GM18502 (cell line): ENCODE measurements at regions not wholly inside any gene's neighbourhood (a gene's known extent, or its start where the extent isn't known, plus 50 kb on each side); places are given as distances from the start of the nearest gene placed in this dataset.
A peak's percentile ranks its signal among the peaks of the same experiment; 100 is the strongest.

Experiments used
- ATAC-seq: cut with Tn5 transposase; IDR thresholded peaks from one replicate; pipeline ENCODE4 v1.9.1; 2021; ENCODE audit warnings: mild to moderate bottlenecking; ENCODE audit not compliant: unreplicated experiment, poor library complexity

DNA sequence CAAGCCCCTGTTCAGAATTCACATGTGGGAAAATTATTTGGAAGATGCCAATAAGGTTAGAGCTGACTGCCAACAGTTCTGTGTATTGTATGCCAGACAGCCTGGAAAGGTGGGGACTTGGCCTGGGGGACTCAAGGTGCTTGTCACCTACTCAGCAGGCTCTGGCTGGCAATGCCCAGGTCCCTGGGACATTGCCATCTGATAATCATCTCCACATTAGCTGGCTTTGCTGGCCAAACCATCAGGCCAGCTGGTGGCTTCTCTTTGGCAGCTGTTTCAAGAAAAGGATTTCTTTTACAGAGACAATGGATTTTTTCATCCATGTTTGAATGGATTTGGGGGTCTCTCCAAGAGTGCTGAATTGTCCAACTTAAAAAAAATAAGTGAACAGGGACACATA lies 165.2 kb downstream of the BRMS1L start:
- ATAC-seq: no peak

DNA sequence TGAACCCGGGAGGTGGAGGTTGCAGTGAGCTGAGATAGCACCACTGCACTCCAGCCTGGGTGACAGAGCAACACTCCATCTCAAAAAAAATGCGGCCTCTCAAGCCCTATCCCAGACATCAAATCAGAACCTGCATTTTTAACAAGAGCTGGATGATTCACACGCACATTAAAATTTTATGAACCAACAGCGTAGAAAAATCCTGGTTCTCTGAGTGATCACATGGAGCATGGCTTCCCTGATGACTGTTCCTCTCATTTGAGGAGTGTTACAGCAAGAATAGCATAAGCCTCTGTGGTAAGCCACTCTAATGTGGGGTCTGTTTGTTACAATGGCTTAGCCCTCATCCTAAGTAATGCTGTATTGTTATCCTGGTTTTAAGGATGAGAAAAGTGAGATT lies 163.6 kb downstream of the BRMS1L start:
- ATAC-seq: no peak

DNA sequence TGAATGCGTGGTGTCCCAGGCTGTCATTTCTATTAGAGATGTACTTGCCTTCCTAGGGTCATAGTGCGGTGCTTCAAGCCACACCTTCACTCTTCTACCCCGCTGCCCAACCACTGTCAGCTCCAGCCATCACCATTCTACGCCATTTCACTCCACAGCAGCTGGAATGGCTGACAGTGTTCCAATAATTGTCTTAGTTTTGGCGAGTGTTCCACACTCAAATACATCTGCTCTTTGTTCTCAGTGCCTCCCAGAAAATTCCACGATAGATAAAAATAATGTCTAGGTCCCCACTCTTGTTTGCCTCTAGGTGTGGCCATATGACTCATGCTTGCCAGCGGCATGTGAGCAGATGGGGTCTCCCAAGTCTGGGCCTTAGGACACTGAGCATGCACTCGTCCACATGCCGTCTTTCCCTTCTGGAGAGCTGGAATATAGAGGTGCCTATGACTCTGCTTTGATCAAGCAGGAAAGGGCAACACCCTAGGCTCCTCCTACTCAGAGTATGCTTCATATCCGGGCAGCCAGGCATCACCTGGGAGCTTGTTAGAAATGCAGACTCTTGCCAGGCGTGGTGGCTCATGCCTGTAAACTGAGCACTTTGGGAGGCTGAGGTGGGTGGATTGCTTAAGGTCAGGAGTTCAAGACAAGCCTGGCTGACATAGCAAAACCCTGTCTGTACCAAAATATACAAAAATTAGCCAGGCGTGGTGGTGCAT lies 163.0 kb downstream of the BRMS1L start:
- no peak for ATAC-seq

DNA sequence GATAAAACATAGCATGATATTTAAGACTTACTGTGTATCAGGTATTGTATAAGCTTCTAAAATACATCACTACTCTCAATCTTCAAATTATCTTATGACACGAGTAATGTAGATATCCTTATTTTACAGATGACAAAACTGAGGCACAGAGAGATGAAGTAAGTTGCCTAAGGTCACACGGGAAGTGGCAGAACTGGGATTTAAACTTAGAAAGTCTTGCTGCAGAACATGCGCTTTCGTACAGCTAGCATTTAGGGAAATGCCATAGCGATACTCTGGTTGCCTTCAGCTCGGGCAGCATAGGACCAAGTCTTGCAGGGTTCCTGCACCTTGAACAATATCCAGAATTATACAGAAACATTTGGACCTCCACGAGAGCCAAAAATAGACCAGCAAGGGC lies 162.4 kb downstream of the BRMS1L start:
- ATAC-seq: no peak

DNA sequence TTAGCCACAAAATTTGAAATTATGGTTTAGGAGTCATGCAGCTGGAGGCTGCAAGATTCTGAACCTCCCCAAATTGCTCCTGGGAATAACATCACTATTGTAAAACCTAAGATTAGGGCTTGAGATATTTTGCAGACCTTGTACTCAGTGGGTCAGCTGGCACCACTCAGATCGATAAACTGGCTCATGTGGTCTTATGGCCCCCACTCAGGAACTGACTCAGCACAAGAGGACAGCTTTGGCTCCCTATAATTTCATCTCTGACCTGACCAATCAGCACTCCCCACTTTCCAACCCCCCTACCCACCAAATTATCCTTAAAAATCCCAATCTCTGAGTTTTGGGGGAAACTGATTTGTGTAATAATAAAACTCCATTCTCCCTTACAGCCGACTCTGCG lies 161.6 kb downstream of the BRMS1L start:
- ATAC-seq: no peak

DNA sequence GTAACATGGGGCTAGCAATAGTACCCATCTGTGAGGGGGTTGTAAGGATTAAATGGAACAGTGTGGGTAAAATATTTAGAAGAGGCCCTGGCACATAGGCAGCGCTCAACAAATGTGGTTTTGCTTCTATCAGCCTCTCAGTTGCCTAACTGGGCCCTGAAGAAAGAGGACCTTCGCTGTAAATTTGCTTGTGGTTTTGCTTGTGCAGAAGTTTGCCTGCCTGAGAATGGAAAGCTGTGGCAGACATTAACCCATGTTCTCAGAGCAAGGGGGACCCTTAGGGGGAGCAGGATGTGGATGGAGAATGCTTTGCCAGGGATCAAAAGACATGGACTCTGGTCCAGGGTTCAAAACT lies 160.1 kb downstream of the BRMS1L start:
- ATAC-seq: peak; percentile 84

DNA sequence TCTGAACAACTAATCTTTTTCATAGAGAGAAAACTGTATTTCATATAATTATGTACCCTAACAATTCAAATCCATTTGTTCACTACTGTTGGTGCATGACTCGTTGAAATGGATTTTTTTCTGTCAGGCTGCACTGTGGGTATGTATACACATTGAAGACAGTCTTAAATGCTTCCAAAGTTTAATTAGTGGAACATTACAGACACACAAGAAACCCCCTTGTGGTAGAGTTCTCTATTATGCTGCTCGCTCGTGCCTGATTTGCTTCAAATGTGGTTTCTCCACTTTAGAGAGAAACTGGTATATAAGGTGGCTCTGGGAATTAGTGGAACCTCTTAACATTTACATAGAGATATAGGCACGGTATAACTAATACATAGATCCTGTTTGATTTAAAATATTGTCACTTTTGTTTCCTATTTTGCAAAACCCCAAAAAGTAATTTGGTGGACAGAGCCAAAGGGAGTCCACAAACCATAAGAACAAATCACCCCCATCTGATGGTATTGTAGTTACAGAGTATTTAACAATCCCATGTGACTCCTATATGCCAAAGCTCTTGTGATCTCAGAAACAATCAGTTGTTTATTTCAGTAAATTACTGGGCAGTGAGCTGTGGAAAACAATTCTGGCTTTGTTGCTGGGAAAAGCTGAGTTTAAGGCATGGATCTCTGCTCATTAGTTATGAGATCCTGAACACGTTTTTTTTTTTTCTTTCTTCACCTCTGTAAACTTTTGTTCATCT lies 159.5 kb downstream of the BRMS1L start:
- ATAC-seq: peak; percentile 54

DNA sequence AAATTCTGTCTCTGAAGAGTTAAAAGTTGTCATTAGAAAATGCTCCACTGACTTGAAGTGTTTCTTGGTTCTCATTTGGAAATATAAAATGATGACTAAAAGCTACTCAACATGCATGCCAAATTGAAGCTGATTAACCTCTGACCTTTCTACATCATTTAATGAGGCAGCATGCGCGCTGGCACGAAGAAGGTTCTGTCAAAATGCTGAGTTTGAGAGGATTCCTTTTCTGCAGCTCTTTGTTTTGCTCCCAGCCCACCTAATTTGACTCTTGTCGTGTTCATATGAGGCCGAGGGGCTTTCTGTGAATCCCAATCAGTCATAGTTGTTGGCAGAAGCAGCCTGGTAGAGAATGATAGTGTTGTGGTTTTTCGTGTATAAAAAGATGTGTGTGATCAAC lies 153.4 kb downstream of the BRMS1L start:
- ATAC-seq: no peak

DNA sequence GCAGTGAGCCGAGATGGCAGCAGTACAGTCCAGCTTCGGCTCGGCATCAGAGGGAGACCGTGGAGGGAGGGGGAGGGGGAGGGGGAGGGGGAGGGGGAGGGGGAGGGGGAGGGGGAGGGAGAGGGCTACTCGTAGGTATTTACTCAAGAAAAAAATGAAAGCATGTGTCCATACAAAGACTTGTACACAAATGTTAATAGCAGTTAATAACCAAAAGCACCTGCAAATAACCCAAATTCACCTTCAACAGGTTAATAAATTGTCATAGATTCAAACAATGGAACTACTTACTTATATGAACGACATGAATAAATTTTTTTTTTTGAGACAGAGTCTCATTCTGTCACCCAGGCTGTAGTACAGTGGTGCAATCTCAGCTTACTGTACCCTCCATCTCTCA lies 152.4 kb downstream of the BRMS1L start:
- no peak for ATAC-seq

DNA sequence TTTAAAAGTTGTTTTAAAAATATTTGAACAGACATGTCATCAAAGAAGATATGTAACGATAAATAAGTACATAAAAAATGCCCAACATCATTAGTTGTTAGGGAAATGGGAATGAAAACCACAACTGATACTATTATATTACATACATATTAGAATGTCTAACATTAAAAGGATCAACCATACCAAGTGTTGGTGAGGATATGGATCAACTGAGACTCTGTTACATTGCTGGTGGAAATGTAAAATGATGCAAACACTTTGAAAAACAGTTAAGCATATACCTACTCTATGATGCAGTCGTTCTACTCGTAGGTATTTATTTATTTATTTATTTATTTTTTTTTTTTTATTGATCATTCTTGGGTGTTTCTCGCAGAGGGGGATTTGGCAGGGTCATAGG lies 149.7 kb downstream of the BRMS1L start:
- ATAC-seq: no peak

DNA sequence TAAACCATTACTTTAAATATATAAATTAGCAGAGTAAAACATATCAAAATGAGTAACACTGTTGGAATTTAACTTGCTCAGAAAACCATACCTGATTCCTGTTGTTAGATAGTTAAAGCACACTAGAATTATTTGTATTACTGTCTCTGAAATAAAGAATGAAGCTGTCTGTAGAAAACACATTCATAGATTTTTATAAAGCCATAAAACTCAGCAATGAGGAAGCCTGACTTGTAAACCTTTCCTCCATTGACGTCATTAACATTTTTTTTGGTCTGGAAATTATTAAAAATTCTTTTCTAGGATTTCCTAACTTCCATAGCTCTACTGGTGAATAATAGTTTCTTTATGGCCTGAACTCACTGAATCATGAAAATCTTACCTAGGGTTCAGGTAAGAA lies 147.6 kb downstream of the BRMS1L start:
- no peak for ATAC-seq

DNA sequence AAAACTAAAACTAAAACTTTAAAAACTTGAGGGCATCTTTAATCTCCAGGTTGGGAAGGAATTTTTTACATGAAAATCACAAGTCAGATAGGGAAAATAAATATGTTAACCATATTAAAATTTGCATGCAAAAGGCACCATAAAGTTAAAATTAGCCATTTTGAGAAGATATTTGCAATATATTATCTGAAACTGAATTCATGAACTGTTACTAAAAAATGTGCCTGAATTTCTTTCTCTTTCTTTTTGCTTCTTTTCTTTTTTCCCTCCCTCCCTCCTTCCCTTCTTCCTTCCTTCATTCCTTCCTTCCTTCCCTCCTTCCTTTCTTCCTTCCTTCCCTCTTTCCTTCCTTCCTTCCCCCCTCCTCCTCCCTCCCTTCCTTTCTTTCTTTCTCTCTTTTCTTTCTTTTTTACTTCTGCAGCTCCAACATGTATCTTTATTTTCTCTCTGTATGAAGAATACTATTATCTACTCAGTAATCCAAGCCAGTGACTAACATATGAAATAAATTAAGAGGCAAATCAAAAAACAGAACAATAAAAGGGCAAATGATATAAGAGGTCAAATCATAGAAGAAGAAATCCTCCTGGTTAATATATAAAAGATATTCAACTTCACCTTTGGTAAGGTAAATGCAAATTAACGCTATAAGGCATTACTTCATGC lies 146.0 kb downstream of the BRMS1L start:
- no peak for ATAC-seq

DNA sequence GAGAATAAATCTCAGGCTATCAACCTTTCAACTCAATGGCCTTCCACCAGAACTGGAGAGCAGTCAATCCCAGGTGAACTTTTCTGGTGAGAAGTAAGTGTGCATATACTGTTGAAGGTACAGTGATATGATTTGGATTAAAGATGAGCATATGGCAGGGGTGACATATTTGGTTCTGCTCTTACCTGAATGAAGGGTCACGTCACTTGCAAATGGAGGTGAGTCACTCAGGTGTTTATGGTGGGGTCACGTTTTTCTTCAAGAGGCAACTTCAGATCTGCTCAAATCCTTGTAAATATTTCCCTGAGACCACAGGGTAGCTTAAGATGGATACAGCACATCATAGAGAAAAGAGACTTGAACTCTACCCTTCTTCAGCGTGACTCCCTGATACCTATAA lies 143.2 kb downstream of the BRMS1L start:
- no peak for ATAC-seq

DNA sequence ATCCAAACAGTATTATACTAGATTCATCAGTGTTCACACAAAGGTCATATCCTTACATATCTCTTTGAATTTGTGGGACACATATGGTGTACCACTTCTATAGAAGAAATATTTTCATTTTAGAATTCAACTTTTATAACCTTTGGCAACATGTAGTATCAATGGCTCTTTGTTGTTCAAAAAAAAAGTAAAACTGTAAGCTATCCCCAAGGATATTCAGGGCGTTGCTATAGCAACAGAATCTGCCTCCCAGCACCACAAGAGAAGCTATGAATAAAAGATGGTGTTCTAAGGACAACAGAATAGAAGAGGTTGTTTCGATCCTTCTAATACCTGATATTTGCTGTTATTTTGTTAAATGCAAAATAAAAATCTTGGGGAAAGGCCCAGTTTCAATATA lies 139.3 kb downstream of the BRMS1L start:
- no peak for ATAC-seq

DNA sequence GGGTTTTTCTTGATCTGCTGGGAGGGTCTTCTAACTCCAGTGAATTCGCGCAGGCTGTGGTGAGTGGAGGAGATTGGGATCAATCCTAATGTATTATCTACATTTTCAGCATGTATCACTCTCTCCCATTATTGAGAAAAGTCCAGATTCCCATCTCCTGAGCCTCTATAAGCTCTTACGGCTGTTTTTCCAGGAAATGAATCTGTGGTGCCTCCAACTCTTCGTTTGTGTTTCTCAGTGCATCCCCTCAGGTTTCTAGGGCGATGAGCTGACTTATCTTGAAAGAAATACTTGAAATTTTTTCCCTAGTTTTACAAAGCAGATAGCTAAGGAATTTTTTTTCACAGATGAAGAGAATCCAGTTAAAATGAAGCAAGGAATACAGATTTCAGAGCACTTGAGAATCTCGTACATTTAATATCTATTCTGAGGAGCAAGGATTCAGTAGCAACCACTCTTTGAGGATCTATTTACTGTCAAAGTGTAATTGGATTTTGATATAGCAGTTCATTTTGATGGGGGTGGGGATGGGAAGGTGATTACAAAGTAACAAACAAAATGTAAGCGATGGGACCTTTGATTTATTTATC lies 138.7 kb downstream of the BRMS1L start:
- ATAC-seq: no peak

DNA sequence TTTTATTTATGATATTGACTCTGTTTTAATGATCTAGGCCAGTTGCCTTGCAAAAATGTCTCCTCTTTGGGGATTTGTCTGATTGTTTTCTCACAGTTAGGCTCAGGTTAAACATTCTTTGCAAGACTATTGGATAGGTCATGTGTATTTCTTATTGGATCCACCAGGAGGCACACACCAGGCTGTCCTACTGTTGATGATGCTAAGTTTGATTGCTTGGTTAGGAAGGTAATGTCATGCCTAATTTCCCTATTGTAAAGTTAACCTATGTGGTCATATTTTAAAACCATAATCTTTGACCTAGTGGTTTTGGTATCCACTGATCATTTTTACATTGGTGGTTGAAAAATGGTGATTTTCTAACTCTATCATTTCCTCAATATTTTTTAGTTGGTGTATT lies 137.1 kb downstream of the BRMS1L start:
- peak; percentile 72 for ATAC-seq

DNA sequence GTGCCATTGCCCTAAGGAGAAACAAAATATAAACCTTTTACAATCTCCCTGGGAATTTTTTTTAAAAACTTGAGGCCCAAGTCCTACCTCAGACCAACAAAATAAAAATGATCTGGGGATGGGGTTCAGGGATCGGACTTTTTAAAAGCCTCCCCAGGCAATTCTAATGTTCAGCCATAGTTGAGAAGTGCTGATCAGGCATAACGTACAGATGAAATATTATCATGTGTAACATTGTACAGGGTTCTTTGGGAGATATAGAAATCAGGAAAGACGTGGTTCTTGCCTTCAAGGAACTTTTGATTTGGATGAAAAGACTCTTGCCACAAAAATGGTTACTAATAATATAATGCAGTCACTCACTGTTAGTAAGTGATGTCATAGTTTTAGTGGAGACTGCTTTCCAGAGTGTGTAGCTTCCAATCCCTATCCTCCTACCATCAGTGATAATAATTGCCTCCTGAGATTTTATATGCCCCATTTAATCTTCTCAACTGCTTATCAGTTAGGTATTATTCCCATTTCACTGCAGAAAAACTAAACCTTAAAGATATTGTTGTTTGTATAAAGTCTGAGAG lies 135.6 kb downstream of the BRMS1L start:
- no peak for ATAC-seq

DNA sequence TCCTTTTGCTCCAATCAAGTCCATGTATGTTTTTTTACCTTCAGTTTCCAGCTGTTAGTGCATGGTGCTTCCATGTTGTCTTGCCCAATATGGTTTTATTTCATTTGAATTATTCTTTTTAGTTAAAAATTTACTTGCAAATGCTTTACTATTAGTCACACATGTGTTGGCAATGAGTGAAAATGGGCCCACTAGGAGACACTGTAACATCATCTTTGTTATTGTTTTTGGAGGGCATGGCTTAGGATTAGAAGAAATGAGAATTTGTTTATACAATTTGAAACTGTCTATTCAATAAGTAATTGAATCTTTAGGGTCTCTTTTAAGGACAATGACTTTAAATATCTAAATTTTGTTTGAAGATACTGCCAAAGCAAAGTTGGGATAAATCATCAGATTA lies 133.7 kb downstream of the BRMS1L start:
- ATAC-seq: no peak

DNA sequence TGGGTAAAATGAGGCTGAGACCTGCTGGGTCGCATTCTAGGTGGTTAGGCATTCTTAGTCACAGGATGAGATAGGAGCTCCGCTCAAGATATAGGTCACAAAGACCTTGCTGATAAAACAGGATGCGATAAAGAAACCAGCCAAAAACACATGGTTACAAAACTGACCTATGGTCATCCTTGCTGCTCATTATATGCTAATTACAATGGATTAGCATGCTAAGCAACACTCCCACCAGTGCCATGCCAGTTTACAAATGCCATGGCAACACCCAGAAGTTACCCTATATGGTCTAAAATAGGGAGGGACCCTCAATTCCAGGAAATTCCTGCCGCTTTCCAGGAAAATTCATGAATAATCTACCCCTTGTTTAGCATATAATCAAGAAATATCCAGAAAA lies 132.4 kb downstream of the BRMS1L start:
- ATAC-seq: no peak

DNA sequence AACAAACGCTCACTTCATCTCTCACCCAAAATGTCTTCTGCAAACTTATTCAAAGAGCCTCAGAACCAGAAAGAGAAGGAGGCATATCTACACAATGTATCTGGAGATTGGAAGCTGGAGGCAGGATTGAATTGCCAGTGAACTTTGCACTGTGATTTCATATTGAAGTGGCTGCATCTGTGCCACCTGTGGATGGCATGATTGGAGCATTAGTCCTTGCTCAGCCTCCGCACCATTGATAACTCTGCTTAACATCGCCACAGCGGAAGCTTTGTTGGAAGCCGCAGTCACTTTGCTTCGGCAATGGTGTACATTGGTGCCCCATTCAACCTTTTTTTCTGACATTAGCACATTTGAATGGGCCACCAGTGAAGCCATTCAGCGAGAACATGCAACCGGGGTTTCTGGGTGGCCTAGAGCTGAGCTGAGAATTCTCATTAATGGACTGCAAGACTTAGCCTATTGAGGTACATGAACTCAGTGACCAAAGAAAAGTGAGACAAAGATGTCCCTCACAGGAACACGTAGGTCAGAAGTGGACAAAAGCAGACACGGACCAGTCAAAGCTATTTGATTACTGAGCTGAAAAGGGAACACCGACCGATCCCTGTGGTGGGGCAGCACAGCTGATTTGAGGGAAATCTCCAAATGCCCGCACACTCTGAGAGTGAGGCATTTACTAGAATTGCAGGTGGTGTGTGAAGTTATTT lies 130.4 kb downstream of the BRMS1L start:
- no peak for ATAC-seq
